Smooth muscle cell (in vitro differentiated cells): ENCODE measurements at regions not wholly inside any gene's neighbourhood (a gene's known extent, or its start where the extent isn't known, plus 50 kb on each side); places are given as distances from the start of the nearest gene placed in this dataset.
"Not testable (repeated sequence)": the region's sequence is repeated elsewhere in the genome, so short reads cannot be mapped to it uniquely, and the experiment has no call there.

ENCODE experiments used
- DNase-seq: peaks from one replicate; lab custom pipeline; 2025; ENCODE audit not compliant: unreplicated experiment; lab: John Stamatoyannopoulos, UW
- H2AFZ ChIP-seq: fragments of 200-600 bp; sonication (generic); 2 replicates; pipeline ENCODE4 v1.6.0; 2016; ENCODE audit warnings: antibody characterized with exemption, low read depth, mild to moderate bottlenecking
- H3F3A ChIP-seq: fragments of 200-600 bp; sonication (generic); 2 replicates; pipeline ENCODE4 v1.6.0; 2017; ENCODE audit warnings: antibody characterized with exemption, low read depth
- H3K27ac ChIP-seq: fragments of 200-600 bp; sonication (generic); 2 replicates; pipeline ENCODE4 v1.5.1; 2016; ENCODE audit warnings: low read depth, mild to moderate bottlenecking
- H3K27me3 ChIP-seq: fragments of 200-600 bp; sonication (generic); 2 replicates; pipeline ENCODE4 v1.6.1; 2016; ENCODE audit warnings: low read depth, mild to moderate bottlenecking
- H3K36me3 ChIP-seq: fragments of 200-600 bp; sonication (generic); 2 replicates; pipeline ENCODE4 v1.5.1; 2016; ENCODE audit warnings: low read depth
- H3K4me1 ChIP-seq: fragments of 200-600 bp; sonication (generic); 2 replicates; pipeline ENCODE4 v1.5.1; 2016; ENCODE audit warnings: low read depth
- H3K4me2 ChIP-seq: fragments of 200-600 bp; sonication (generic); 2 replicates; pipeline ENCODE4 v1.6.0; 2016; ENCODE audit warnings: mild to moderate bottlenecking
- H3K4me3 ChIP-seq: fragments of 200-600 bp; sonication (generic); 2 replicates; pipeline ENCODE4 v1.5.1; 2016; ENCODE audit warnings: mild to moderate bottlenecking
- H3K79me2 ChIP-seq: fragments of 200-600 bp; sonication (generic); 2 replicates; pipeline ENCODE4 v1.6.0; 2016; ENCODE audit warnings: low read depth, mild to moderate bottlenecking
- H3K9ac ChIP-seq: fragments of 200-600 bp; sonication (generic); 2 replicates; pipeline ENCODE4 v1.6.0; 2016; ENCODE audit warnings: low read depth
- H3K9me3 ChIP-seq: fragments of 200-600 bp; sonication (generic); replicated peaks from 2 replicates; pipeline ENCODE4 v1.5.1; 2016; ENCODE audit warnings: low read depth
- H4K20me1 ChIP-seq: fragments of 200-600 bp; sonication (generic); 2 replicates; pipeline ENCODE4 v1.6.0; 2016; ENCODE audit warnings: low read depth
- WGBS: methylation state at CpG from one replicate; pipeline ENCODE4 v1.1.7; 2016; ENCODE audit warnings: low lambda C conversion rate; 5-methylcytosine and 5-hydroxymethylcytosine counted together
- TF ChIP-seq, protein P1 (sequence below): fragments of 200-600 bp; sonication (generic); IDR thresholded peaks from 2 replicates; pipeline ENCODE4 v1.5.1; 2017; ENCODE audit warnings: borderline replicate concordance, mild to moderate bottlenecking, antibody characterized with exemption; ENCODE audit not compliant: insufficient read depth, poor library complexity, severe bottlenecking

DNA sequence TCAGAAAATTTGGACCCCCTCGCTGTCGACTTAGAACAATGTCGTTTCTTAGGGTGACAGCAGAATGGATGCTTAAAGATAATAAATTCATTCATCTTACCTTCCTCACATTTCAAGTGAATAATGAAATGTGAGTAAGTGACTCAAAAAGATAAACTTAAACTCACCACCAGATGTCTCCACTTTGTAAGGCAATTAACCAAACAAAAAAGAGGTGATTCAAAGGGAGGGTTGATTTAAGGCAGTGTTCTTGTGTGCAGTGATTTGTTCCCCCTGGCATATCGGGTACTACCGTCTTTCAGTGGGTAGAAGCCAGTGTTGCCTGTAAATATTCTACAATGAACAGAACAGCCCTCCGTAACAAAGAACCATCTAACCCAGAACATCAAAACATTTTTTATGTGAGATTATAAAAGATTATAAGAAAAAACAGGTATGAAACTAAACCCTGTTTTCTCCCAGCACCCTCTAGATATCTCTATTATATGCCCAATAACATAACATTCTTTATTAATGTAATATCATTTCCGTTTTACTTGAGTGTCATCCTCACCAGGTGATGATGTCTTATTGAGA is 589.7 kb downstream of the CBLN4 start:
- no peaks in the 10 kb centered on the region for H3K27me3 ChIP-seq
- 45% methylated on average over 7 of the region's 7 CpGs for WGBS
- no peaks in the 10 kb centered on the region for H3F3A ChIP-seq
- H3K9me3 ChIP-seq: no peaks in the 10 kb centered on the region
- H4K20me1 ChIP-seq: no peaks in the 10 kb centered on the region
- H3K4me1 ChIP-seq: no peaks in the 10 kb centered on the region
- TF ChIP-seq, protein P1, sequence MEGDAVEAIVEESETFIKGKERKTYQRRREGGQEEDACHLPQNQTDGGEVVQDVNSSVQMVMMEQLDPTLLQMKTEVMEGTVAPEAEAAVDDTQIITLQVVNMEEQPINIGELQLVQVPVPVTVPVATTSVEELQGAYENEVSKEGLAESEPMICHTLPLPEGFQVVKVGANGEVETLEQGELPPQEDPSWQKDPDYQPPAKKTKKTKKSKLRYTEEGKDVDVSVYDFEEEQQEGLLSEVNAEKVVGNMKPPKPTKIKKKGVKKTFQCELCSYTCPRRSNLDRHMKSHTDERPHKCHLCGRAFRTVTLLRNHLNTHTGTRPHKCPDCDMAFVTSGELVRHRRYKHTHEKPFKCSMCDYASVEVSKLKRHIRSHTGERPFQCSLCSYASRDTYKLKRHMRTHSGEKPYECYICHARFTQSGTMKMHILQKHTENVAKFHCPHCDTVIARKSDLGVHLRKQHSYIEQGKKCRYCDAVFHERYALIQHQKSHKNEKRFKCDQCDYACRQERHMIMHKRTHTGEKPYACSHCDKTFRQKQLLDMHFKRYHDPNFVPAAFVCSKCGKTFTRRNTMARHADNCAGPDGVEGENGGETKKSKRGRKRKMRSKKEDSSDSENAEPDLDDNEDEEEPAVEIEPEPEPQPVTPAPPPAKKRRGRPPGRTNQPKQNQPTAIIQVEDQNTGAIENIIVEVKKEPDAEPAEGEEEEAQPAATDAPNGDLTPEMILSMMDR: peak; percentile 35
- H3K36me3 ChIP-seq: no peaks in the 10 kb centered on the region
- H3K4me3 ChIP-seq: no peak overlapping the region
- H3K4me2 ChIP-seq: no peak overlapping the region
- H2AFZ ChIP-seq: no peak overlapping the region
- H3K9ac ChIP-seq: no peak overlapping the region
- H3K27ac ChIP-seq: no peak overlapping the region
- no peaks in the 10 kb centered on the region for H3K79me2 ChIP-seq
- DNase-seq: no peak

DNA sequence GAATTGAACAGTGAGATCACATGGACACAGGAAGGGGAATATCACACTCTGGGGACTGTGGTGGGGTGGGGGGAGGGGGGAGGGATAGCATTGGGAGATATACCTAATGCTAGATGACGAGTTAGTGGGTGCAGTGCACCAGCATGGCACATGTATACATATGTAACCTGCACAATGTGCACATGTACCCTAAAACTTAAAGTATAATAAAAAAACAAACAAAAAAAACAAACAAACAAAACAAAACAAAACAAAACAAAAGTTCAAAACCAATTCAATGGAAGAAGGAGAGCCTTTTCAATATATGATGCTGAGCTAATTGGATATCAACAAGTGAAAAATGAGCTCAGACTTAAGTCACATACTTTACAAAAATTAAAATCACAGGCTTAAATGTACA is 592.8 kb downstream of the CBLN4 start:
- not testable (repeated sequence) for H3K9me3 ChIP-seq, H3K9ac ChIP-seq, H3K27ac ChIP-seq, DNase-seq, H3K36me3 ChIP-seq, H3K27me3 ChIP-seq, H3F3A ChIP-seq, H3K4me1 ChIP-seq, H3K79me2 ChIP-seq, H2AFZ ChIP-seq, H3K4me2 ChIP-seq, H3K4me3 ChIP-seq, H4K20me1 ChIP-seq
- 73% methylated on average over 1 of the region's 1 CpG for WGBS

DNA sequence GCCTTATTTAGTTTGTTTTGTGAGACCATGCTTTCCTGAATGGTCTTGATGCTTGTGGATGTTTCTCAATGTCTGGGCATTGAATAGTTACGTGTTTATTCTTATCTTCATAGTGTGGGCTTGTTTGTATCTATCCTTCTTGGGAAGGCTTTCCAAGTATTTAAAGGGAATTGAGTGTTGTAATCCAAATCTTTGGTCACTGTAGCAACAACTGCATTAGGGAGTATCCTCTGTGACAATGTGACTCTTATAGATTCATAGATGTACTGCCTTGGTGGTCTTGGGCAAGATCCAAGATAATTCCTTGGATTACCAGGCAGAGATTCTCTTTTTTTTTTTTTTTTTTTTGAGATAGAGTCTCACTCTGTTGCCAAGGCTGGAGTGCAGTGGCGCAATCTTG is 598.4 kb downstream of the CBLN4 start:
- no peaks in the 10 kb centered on the region for H3K36me3 ChIP-seq

DNA sequence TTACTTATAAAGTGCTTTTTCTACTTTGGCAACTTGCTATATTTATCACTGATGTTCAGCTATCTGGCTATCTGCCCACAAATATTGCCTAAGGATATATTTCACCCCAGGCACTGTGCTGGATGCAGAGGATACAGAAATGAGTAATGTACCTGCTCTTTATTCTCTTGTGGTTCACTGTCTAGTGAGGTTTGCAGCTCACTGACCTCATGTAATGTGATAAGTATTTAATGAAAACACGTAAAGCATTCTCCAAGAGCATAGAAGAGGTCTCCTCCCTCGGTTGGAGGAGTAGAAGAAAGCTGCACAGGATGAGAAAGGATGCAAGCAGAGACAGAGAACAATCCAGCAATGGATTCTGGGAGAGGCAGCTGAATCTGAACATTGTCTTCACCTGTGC is 610.7 kb downstream of the CBLN4 start:
- H3K9me3 ChIP-seq: no peaks in the 10 kb centered on the region
- H3K79me2 ChIP-seq: no peaks in the 10 kb centered on the region
- H3K27me3 ChIP-seq: no peaks in the 10 kb centered on the region
- H3K4me2 ChIP-seq: no peak overlapping the region
- H4K20me1 ChIP-seq: no peaks in the 10 kb centered on the region
- H2AFZ ChIP-seq: no peak overlapping the region
- H3K27ac ChIP-seq: no peak overlapping the region
- DNase-seq: no peak
- no peak overlapping the region for H3K9ac ChIP-seq
- H3K36me3 ChIP-seq: no peaks in the 10 kb centered on the region
- no peaks in the 10 kb centered on the region for H3K4me1 ChIP-seq
- 71% methylated on average over 2 of the region's 2 CpGs for WGBS
- TF ChIP-seq, protein P1: no peak
- no peak overlapping the region for H3K4me3 ChIP-seq
- H3F3A ChIP-seq: no peaks in the 10 kb centered on the region

More for the DNA sequence above, 598.4 kb downstream of the CBLN4 start:
- Histone ChIP-seq H3K27me3 (no peaks in the 10 kb centered on the region), H3K79me2 (no peaks in the 10 kb centered on the region), H3K4me2 (no peak overlapping the region), H3K4me3 (no peak overlapping the region), H3K27ac (no peak overlapping the region), H2AFZ (no peak overlapping the region), H3F3A (no peaks in the 10 kb centered on the region), H4K20me1 (no peaks in the 10 kb centered on the region), H3K9me3 (peaks cover 3% of the 10 kb centered on the region), H3K9ac (no peak overlapping the region), H3K4me1 (no peaks in the 10 kb centered on the region)
- 52% methylated on average over 2 of the region's 2 CpGs for WGBS
- TF ChIP-seq, protein P1: no peak
- no peak for DNase-seq
